Sigmoid colon (tissue), 6 donors: ENCODE measurements at regions not wholly inside any gene's neighbourhood (a gene's known extent, or its start where the extent isn't known, plus 50 kb on each side); places are given as distances from the start of the nearest gene placed in this dataset.
A peak's percentile ranks its signal among the peaks of the same experiment; 100 is the strongest.

Source experiments
- DNase-seq: peaks from one replicate; pipeline ENCODE4 v3.0.0-alpha.2; 2019
- H3K27ac ChIP-seq, 4 donors: fragments of 200-600 bp; sonication (generic); one replicate each; pipeline ENCODE4 v1.5.1; 2016 to 2019; ENCODE audit warnings: mild to moderate bottlenecking in 1 of 4
- H3K27me3 ChIP-seq, 3 donors: fragments of 200-600 bp; sonication (generic); one replicate each; pipeline ENCODE4 v1.5.1; 2019; ENCODE audit warnings: mild to moderate bottlenecking in 1 of 3
- H3K36me3 ChIP-seq, 4 donors: fragments of 200-600 bp; sonication (generic); one replicate each; pipeline ENCODE4 v1.5.1; 2016 to 2019
- H3K4me1 ChIP-seq, 4 donors: fragments of 200-600 bp; sonication (generic); one replicate each; pipeline ENCODE4 v1.5.1; 2017 to 2019
- H3K4me3 ChIP-seq, 4 donors: fragments of 200-600 bp; sonication (generic); one replicate each; pipeline ENCODE4 v1.5.1; 2017 to 2019; ENCODE audit warnings: mild to moderate bottlenecking in 2 of 4, moderate library complexity in 1 of 4
- H3K9me3 ChIP-seq, 4 donors: fragments of 200-600 bp in 3 of 4; sonication (generic) in 3 of 4; one replicate each; pipeline versions ENCODE4 v1.5.1 to v1.6.1; 2013 to 2019
- CTCF ChIP-seq, 4 experiments: fragments of 450-650 bp in 3 of 4; fragments of 200-600 bp in 1 of 4; IDR thresholded peaks; one replicate each; pipeline ENCODE4 v1.5.1; 2016 to 2019; ENCODE audit warnings: antibody characterized with exemption in 4 of 4, mild to moderate bottlenecking in 3 of 4, moderate library complexity in 2 of 4
- EP300 ChIP-seq, 4 donors: sonication (generic); formaldehyde crosslinking; IDR thresholded peaks; one replicate each; pipeline ENCODE4 v1.6.1; 2017; ENCODE audit warnings: antibody characterized with exemption in 4 of 4
- POLR2A ChIP-seq, 2 donors: fragments of 450-650 bp; IDR thresholded peaks; one replicate each; pipeline ENCODE4 v1.6.1; 2016; ENCODE audit warnings: antibody characterized with exemption in 2 of 2, mild to moderate bottlenecking in 2 of 2, moderate library complexity in 2 of 2
- POLR2AphosphoS5 ChIP-seq, 4 donors: sonication (generic); formaldehyde crosslinking; IDR thresholded peaks; one replicate each; pipeline ENCODE4 v1.6.1; 2017; ENCODE audit warnings: antibody characterized with exemption in 4 of 4
- WGBS, 2 donors: extraction: QIAGEN DNeasy Blood & Tissue Kit; methylation state at CpG; one replicate each; pipeline ENCODE4 v1.1.7; 2013; 5-methylcytosine and 5-hydroxymethylcytosine counted together
- intact Hi-C: fragments of 100-400 bp; cut with DNase I; formaldehyde crosslinking; loops from one replicate; pipeline ENCODE4 v1.15.1; 2023
- donor health status: healthy with polysubstance abuse.
- donor health status: healthy.

- no peaks in the 10 kb centered on the region for H3K36me3 ChIP-seq
- peak overlapping the region in 3 of 4 donors; percentile 16 to 31 (median 17) for H3K27ac ChIP-seq
- H3K4me1 ChIP-seq = peaks cover 0 to 5% (median under 1%) of the 10 kb centered on the region in 4 donors
- H3K9me3 ChIP-seq = no peaks in the 10 kb centered on the region
- WGBS, 2 donors = 34 to 59% methylated on average over 2 of the region's 2 CpGs
- TF ChIP-seq EP300 (IDR thresholded peaks at IDR 0.05) (no peak), POLR2A (IDR thresholded peaks at IDR 0.05) (no peak), POLR2AphosphoS5 (IDR thresholded peaks at IDR 0.05) (no peak), CTCF (IDR thresholded peaks at IDR 0.05) (no peak)
- no peaks in the 10 kb centered on the region for H3K27me3 ChIP-seq
- no peak overlapping the region for H3K4me3 ChIP-seq
- intact Hi-C loops = no loop called here
- DNase-seq = no peak
Observed at GRCh38 chr6:130671119-130671518, 156.1 kb upstream of the SMLR1 start.

- Histone ChIP-seq H3K9me3 (no peaks in the 10 kb centered on the region), H3K27me3 (no peaks in the 10 kb centered on the region), H3K4me1 (peaks cover 0 to 7% (median 3%) of the 10 kb centered on the region in 4 donors), H3K4me3 (no peak overlapping the region), H3K27ac (peak overlapping the region in 3 of 4 donors; percentile 16 to 31 (median 17)), H3K36me3 (no peaks in the 10 kb centered on the region)
- WGBS, 2 donors = 77 to 78% methylated on average over 11 of the region's 11 CpGs
- intact Hi-C loops = no loop called here
- DNase-seq = peak; percentile 64
- TF ChIP-seq POLR2AphosphoS5 (IDR thresholded peaks at IDR 0.05) (no peak), POLR2A (IDR thresholded peaks at IDR 0.05) (no peak), CTCF (IDR thresholded peaks at IDR 0.05) (no peak), EP300 (IDR thresholded peaks at IDR 0.05) (no peak)
Observed at GRCh38 chr6:130671577-130671976, 155.6 kb upstream of the SMLR1 start.

- 81 to 90% methylated on average over 6 of the region's 6 CpGs for WGBS, 2 donors
- no peaks in the 10 kb centered on the region for H3K27me3 ChIP-seq
- no peak for DNase-seq
- H3K36me3 ChIP-seq = no peaks in the 10 kb centered on the region
- intact Hi-C loops = no loop called here
- peak overlapping the region in 1 of 4 donors; percentile 16 for H3K27ac ChIP-seq
- H3K4me3 ChIP-seq = no peak overlapping the region
- peaks cover 0 to 7% (median 3%) of the 10 kb centered on the region in 4 donors for H3K4me1 ChIP-seq
- no peak for TF ChIP-seq EP300 (IDR thresholded peaks at IDR 0.05)
- no peak for TF ChIP-seq POLR2A (IDR thresholded peaks at IDR 0.05)
- TF ChIP-seq POLR2AphosphoS5 (IDR thresholded peaks at IDR 0.05) = no peak
- no peak for TF ChIP-seq CTCF (IDR thresholded peaks at IDR 0.05)
- H3K9me3 ChIP-seq = no peaks in the 10 kb centered on the region
Observed at GRCh38 chr6:130672153-130672552, 155.1 kb upstream of the SMLR1 start.

- H3K27ac ChIP-seq = no peak overlapping the region
- DNase-seq = no peak
- intact Hi-C loops = no loop called here
- no peak for TF ChIP-seq POLR2AphosphoS5 (IDR thresholded peaks at IDR 0.05)
- TF ChIP-seq EP300 (IDR thresholded peaks at IDR 0.05) = no peak
- no peak for TF ChIP-seq POLR2A (IDR thresholded peaks at IDR 0.05)
- no peak for TF ChIP-seq CTCF (IDR thresholded peaks at IDR 0.05)
- H3K27me3 ChIP-seq = no peaks in the 10 kb centered on the region
- no peak overlapping the region for H3K4me3 ChIP-seq
- peaks cover 0 to 4% (median 0%) of the 10 kb centered on the region in 4 donors for H3K9me3 ChIP-seq
- H3K4me1 ChIP-seq = peaks cover 0 to 7% (median 3%) of the 10 kb centered on the region in 4 donors
- no peaks in the 10 kb centered on the region for H3K36me3 ChIP-seq
Observed at GRCh38 chr6:130674604-130675003, 152.6 kb upstream of the SMLR1 start.

GRCh38 chr6:130675072-130675471 is 152.1 kb upstream of the SMLR1 start:
- no peak for DNase-seq
- Histone ChIP-seq H3K36me3 (no peaks in the 10 kb centered on the region), H3K4me3 (no peak overlapping the region), H3K27me3 (no peaks in the 10 kb centered on the region), H3K27ac (no peak overlapping the region), H3K9me3 (peaks cover 0 to 4% (median 0%) of the 10 kb centered on the region in 4 donors), H3K4me1 (peaks cover 0 to 7% (median 3%) of the 10 kb centered on the region in 4 donors)
- TF ChIP-seq POLR2AphosphoS5 (IDR thresholded peaks at IDR 0.05) (no peak), CTCF (IDR thresholded peaks at IDR 0.05) (no peak), POLR2A (IDR thresholded peaks at IDR 0.05) (no peak), EP300 (IDR thresholded peaks at IDR 0.05) (no peak)
- WGBS, 2 donors = 11 to 51% methylated on average over 3 of the region's 3 CpGs
- intact Hi-C loops = no loop called here
